Gastrocnemius medialis (tissue), 4 donors: ENCODE measurements at regions not wholly inside any gene's neighbourhood (a gene's known extent, or its start where the extent isn't known, plus 50 kb on each side); places are given as distances from the start of the nearest gene placed in this dataset.

Source experiments
- POLR2A ChIP-seq, 2 donors: fragments of 450-650 bp; IDR thresholded peaks; one replicate each; pipeline ENCODE4 v1.6.1; 2017; ENCODE audit warnings: antibody characterized with exemption in 2 of 2, mild to moderate bottlenecking in 2 of 2, moderate library complexity in 2 of 2
- TF ChIP-seq, protein P1 (sequence below), 5 experiments: fragments of 450-650 bp in 3 of 5; fragments of 200-600 bp in 2 of 5; sonication (generic) in 2 of 5; IDR thresholded peaks in 4 of 5; conservative IDR thresholded peaks in 1 of 5; 1 replicate in 4 of 5; 2 replicates in 1 of 5; pipeline ENCODE4 v1.5.1; 2016 to 2019; ENCODE audit warnings: antibody characterized with exemption in 5 of 5, mild to moderate bottlenecking in 3 of 5, moderate library complexity in 3 of 5

- no peak for TF ChIP-seq POLR2A (IDR thresholded peaks at IDR 0.05)
- TF ChIP-seq, protein P1, sequence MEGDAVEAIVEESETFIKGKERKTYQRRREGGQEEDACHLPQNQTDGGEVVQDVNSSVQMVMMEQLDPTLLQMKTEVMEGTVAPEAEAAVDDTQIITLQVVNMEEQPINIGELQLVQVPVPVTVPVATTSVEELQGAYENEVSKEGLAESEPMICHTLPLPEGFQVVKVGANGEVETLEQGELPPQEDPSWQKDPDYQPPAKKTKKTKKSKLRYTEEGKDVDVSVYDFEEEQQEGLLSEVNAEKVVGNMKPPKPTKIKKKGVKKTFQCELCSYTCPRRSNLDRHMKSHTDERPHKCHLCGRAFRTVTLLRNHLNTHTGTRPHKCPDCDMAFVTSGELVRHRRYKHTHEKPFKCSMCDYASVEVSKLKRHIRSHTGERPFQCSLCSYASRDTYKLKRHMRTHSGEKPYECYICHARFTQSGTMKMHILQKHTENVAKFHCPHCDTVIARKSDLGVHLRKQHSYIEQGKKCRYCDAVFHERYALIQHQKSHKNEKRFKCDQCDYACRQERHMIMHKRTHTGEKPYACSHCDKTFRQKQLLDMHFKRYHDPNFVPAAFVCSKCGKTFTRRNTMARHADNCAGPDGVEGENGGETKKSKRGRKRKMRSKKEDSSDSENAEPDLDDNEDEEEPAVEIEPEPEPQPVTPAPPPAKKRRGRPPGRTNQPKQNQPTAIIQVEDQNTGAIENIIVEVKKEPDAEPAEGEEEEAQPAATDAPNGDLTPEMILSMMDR (IDR thresholded peaks at IDR 0.05 in 4 of 5, conservative IDR thresholded peaks at IDR 0.05 in 1 of 5): no peak
Measured at GRCh38 chr13:79663435-79663834, 182.5 kb downstream of the NDFIP2 start.
